ENCODE measurements at regions not wholly inside any gene's neighbourhood (a gene's known extent, or its start where the extent isn't known, plus 50 kb on each side); places are given as distances from the start of the nearest gene placed in this dataset.
A peak's percentile ranks its signal among the peaks of the same experiment; 100 is the strongest.
"Not testable (repeated sequence)": the region's sequence is repeated elsewhere in the genome, so short reads cannot be mapped to it uniquely, and the experiment has no call there.

DNA sequence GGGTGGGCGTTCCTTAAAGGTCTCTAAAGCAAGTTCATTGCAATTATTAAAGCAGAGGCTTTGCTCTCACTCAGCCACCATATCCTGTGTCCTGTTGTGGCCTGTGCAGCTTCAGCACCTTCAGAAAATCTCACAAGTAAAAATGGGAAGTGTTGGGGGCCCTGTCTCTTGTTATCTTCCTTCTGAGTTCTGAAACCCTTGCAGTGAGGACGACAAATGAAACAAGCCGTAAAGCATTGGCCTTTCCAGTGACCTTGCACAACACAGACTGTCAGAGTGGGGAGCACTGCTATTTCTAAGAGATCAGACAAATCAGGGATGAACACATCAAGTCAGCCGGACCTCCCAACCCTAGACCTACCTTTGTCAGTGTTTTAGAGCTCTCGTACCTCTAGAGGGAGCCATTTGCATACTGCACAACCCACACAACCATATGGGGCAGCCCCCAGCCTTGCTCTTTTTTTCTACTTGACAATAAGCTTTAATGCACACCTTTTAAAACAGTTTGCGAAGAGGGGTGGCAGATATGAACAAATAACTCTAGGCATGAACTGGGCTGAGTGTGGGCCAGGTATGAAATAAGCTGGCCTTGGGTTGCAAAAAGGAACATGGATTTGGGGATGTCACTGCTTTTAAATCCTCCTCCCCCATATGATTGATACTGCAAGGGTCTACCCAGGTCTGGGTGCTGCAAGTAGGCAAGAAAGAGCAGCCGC lies 89.8 kb downstream of the KATNIP start:
- peak; percentile 64 for DNase-seq

DNA sequence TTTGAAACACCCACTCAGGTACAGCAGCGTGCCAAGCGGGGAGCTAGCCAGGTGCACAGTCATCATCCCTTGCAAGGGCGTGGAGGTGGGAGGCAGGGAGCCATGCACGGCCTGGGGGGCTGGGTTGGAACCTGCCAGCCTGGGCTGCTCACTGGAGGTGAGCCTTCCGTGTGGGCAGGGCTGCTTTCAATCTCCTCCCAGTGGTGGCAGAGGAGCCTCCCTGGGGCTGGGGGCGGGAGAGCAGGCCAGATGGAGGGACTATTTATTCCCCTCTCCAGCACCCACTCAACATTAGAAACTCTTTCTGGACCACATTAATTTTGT lies 90.3 kb downstream of the KATNIP start:
- DNase-seq, result no peak

- no peak for DNase-seq
Observed at GRCh38 chr16:27641260-27641659, 91.3 kb downstream of the KATNIP start.

DNA sequence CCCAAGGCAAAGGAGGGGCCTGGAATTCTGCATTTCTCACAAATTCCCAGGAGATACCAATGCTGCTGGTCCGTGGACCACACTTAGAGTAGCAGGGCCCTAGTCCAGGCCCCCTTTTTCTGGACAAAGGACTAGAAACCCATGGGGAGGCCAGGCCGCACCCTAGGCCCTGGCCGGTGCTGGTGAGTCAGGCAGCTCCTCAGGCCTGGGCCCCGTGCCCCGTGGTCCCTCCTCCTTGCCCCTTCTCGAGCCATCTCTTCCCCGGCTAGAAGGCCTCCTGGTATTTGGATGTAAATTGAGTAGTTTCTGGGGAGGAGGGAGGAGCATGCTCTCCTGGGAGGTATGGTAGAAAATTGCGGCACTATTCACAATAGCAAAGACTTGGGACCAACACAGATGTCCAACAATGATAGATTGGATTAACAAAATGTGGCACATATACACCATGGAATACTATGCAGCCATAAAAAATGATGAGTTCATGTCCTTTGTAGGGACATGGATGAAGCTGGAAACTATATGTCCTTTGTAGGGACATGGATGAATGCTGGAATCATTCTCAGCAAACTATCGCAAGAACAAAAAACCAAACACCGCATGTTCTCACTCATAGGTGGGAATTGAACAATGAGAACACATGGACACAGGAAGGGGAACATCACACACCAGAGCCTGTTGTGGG lies 91.9 kb downstream of the KATNIP start:
- not testable (repeated sequence) for DNase-seq

GRCh38 chr16:27642756-27643155 lies 92.8 kb downstream of the KATNIP start:
- no peak for DNase-seq

DNA sequence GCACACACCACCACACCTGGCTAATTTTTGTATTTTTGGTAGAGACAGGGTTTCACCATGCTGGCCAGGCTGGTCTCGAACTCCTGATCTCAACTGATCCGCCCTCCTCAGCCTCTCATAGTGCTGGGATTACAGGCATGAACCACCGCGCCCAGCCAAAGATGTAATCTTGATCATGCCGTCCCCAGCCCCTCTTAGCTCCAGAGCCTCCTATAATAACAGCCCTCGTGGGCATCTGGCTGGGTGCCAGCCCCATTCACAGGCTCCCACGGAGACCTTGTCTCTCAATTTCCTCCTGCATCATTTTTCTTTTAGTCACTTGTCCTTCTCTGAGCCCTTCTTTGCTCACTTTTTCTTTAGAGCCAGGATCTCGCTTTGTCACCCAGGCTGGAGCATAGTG lies 94.2 kb downstream of the KATNIP start:
- no peak for DNase-seq

DNA sequence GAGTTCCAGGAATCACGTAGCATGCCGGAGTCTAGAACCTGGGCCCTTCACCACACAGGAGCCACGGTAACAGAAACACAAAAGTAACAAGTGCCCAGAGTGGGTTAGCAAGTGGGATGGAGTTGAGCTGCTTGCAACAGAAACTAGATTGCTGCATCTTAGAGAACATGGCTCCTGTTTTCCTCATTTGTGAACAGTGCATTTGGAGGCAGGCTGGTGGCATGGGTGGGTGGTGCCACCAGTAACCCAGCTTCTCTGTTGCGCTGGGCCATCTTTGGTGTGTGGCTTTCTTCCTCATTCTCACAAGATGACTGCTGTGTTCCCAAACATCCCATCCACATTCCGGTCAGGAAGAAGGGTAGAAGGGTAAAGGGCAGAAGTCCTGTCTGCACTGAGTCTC lies 95.5 kb downstream of the KATNIP start:
- DNase-seq, result no peak

DNA sequence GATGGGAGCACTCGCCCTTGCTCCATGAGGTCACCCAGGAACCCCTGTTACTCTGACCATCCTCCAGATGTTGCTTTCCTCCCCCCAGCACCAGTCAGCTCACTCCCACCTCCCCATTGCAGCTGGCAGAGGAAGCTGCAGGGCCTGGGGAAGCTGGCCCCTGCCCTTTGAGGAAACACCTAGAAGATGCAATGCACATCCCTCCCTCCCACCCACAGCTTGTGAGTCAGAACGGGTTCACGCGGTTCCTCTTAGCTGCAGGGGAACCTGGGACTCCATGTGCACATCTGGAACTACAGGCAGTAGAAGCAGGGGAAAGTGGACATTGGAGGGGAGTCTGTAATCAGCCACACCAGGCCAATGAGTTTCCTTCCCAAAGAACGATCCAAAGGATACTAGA lies 96.9 kb downstream of the KATNIP start:
- DNase-seq, result no peak

DNA sequence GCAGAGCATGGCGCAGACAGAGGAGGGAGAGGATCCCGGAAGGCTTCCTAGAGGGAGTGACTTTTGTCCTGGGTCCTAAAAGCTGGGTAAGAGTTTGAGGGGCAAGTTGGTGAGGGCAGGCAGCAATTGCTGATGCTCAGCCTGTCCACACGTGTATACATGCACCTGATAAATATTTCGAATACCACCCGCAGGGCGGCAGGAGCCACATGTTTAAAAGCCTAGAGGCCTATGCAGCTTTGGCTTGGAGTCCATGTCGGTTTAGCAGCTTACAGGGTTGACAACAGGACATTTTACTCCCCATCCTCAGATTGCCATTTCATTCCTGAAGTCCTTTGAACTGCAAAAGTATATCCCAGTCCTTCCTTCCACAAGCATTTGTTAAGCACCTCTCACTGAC lies 99.1 kb downstream of the KATNIP start:
- DNase-seq, result no peak

GRCh38 chr16:27650073-27650701 lies 100.2 kb downstream of the KATNIP start:
- no peak for DNase-seq

DNA sequence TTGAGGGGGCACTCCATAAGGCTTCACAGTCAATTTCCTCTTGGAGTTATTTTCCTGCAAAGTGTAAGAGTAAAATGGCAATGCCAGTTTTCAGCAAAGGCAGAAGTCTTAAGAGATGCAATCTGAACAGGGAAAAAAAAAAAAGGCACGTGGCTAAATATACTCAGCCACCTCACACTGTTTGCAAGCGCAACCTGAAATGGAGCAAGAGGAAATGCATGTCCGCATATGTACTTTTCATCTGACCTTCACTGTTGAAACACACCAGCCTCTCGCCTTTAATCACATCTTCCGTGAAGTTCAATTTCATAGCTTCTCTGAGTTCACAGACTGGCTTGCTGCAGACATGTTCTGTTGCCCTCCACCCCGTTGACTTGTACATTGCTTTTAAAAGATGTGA lies 101.4 kb downstream of the KATNIP start:
- no peak for DNase-seq

DNA sequence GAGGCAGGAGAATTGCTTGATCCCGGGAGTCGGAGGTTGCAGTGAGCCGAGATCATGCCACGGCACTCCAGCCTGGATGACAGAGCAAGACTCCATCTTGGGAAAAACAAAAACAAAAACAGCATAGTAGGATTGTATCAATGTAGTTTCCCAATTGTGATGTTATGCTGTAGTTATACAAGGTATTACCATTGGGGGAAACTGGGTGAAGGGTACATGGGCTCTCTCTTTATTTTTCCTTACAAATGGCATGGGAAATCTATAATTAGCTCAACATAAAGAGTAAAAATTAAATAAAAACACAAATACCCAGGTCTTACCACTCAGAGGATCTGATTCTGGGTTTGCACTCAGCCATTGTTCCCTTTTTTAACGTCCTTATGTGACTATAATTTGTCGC lies 107.9 kb downstream of the KATNIP start:
- DNase-seq, result no peak

DNA sequence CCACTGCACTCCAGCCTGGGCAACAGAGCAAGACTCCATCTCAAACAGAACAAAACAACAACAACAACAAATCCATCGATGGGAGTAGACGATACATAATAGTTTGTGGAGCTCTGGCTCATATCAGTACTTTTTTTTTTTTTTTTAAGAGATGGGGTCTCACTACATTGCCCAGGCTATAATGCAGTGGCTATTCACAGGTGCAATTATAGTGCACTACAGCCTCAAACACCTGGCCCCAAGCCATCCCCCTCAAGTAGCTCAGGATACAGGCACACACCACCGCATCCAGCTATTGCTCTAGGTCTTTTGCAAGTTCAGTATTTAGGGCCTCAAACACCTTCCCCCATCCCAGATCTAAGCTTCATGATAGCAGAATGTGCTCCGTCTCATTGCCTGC lies 110.6 kb downstream of the KATNIP start:
- no peak for DNase-seq

- not testable (repeated sequence) for DNase-seq
Observed at GRCh38 chr16:27663235-27663634, 113.3 kb downstream of the KATNIP start.

- no peak for DNase-seq
Observed at GRCh38 chr16:27665881-27666280, 115.9 kb downstream of the KATNIP start.

GRCh38 chr16:27670071-27670810 lies 120.3 kb downstream of the KATNIP start:
- DNase-seq, result no peak

DNA sequence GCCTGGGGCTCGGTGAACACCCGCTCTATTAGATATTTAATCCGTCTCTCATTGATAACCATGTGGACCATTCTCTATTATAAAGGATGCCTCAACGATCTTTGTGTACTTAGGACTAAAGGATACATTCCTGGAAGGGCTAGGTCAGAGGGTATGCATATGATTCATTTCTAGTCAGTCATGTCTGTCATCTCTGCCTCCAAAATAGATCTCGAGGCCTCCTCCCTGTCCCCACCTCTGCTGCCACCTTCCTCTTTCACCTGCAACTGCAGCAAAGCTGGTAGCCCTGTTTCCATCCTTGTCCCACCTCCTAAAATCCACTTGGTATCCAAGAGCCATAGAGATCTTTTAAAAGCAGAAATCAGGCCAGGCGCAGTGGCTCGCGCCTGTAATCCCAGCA lies 121.5 kb downstream of the KATNIP start:
- no peak for DNase-seq

GRCh38 chr16:27676839-27677238 lies 126.9 kb downstream of the KATNIP start:
- no peak for DNase-seq

DNA sequence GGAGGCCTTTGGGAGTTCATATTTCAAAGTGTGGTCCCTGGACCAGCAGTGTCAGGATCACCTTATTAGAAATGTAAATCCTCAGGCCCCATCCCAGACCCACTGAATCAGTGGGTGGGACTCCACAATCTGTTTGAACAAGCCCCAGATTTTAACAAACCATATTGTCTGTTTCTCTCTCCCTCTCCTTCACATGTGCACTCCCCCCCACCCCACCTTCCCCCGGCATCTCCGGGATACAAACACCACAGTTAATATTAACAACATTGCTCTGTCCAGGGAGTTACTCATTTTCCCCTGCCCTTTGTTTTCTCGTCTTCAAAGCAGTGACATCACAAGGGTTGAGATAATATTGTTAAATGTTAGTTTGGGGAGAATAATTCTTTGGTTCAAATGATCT lies 127.3 kb downstream of the KATNIP start:
- no peak for DNase-seq

DNA sequence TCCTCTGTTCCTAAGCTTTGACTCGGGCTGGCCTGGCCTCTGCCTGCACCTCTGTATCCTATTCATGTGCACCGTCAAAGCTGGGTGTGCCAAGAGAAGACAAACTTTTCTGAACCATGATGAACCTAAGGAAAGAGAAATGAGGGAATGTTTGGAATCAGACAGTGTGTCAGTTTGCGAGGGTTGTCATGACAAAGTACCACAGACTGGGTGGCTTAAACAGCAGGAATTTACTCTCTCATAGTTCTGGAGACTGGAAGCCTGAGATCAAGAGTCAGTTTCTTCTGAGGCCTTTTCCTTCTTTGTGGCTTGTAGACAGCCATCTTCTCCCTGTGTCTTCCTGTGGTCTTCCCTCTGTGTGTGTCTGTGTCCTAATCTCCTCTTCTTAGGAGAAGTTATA lies 129.0 kb downstream of the KATNIP start:
- no peak for DNase-seq

DNA sequence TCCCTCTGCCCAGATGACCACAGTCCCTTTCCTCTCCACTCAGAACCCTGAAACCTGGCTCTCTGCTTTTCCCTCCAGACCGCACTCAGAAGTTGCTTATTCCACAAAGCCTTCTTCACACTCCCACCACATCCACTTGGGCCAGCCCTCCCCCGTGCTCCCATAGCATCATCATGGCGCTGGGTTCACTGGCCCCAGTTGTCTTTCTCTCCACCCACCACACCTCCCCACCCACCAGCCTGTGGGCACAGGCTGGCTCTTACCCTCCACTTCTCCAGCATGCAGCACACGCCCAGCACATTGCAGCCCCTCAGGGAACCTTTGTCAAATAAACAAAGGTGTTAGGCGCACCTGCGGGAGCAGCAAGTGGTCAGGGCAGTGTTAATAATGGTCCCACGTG lies 130.0 kb downstream of the KATNIP start:
- DNase-seq, result no peak

DNA sequence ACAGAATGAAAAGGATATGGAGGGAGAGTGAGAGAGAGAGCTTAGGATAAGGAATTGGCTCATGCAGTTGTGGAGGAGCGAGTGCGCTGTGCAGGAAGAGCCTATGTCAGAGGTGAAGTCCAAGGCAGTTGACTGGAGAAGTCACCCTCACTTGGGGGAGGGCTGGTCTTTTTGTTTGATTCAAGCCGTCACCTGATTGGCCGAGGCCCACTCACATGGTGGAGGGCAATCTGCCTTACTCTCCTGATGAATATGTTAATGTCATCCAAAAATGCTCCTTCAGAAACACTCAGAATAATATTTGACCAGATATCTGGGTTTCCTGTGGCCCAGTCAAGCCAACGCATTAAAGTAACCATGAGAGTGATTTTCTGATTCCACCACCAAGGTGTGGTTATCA lies 131.7 kb downstream of the KATNIP start:
- no peak for DNase-seq

DNA sequence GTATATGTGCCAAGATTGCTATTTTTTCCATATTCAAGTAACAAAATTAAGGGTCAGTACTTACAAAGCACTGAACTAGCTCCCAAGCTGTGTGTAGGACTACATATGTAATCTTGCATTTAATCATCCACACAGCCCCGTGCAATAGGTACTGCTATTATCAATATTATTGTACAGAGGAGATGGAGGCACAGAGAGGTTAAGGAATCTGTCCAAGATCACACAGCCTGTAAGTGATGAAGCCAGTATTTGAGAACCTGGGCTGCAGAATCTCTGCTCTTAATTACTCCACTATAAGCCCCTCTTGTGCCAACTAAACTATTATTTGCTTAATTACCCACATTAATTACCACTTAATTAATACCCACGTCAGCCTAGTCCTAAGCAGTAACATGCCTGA lies 134.1 kb downstream of the KATNIP start:
- DNase-seq, result no peak

All from left kidney (tissue), 1 donor.